Heart left ventricle (tissue), 13 donors: ENCODE measurements at regions not wholly inside any gene's neighbourhood (a gene's known extent, or its start where the extent isn't known, plus 50 kb on each side); places are given as distances from the start of the nearest gene placed in this dataset.

ENCODE experiments used
- POLR2A ChIP-seq, 2 donors: fragments of 450-650 bp; IDR thresholded peaks; one replicate each; pipeline ENCODE4 v1.6.1; 2017; ENCODE audit warnings: antibody characterized with exemption in 2 of 2, mild to moderate bottlenecking in 2 of 2, moderate library complexity in 2 of 2
- TF ChIP-seq, protein P1 (sequence below), 12 donors: fragments of 200-600 bp; sonication (generic) in 4 of 12; IDR thresholded peaks; one replicate each; pipeline versions ENCODE4 v1.5.0 to v1.8.0; 2018 to 2022; ENCODE audit warnings: antibody characterized with exemption in 12 of 12, mild to moderate bottlenecking in 5 of 12
- donor health status: ischemic (EF 13 %, LVEDD 7.1; RV severe dilation, severe dysfunction).
- donor health status: DM: no; HTN: yes; CAD: no.
- donor health status: DM: no; HTN: no; CAD: no.
- donor health status: ischemic (EF 25% LVEDD 6.9; RV normal size, moderate dysfunction).
- donor health status: ischemic (EF 25% LVEDD 5.7; RV mildly dilated, moderate dysfunction).
- donor health status: ischemic (EF 35%, LVEDD 5.7; RV mildly dilated, moderate dysfunction).
- donor health status: nonischemic (EF 11% LVEDD 7.7; RV severe dilation, severe dysfunction).
- donor health status: DM: yes; HTN: yes; CAD: no.
- donor health status: PGD.
- donor health status: ischemic (EF 29% LVEDD 5.4; RV normal size, mild dysfunction).
- donor health status: nonischemic (EF 23%, LVEDD 6.1; RV moderate dilation, normal function).

GRCh38 chr4:153873741-153874140 is 84.9 kb upstream of the SFRP2 start:
- TF ChIP-seq, protein P1, sequence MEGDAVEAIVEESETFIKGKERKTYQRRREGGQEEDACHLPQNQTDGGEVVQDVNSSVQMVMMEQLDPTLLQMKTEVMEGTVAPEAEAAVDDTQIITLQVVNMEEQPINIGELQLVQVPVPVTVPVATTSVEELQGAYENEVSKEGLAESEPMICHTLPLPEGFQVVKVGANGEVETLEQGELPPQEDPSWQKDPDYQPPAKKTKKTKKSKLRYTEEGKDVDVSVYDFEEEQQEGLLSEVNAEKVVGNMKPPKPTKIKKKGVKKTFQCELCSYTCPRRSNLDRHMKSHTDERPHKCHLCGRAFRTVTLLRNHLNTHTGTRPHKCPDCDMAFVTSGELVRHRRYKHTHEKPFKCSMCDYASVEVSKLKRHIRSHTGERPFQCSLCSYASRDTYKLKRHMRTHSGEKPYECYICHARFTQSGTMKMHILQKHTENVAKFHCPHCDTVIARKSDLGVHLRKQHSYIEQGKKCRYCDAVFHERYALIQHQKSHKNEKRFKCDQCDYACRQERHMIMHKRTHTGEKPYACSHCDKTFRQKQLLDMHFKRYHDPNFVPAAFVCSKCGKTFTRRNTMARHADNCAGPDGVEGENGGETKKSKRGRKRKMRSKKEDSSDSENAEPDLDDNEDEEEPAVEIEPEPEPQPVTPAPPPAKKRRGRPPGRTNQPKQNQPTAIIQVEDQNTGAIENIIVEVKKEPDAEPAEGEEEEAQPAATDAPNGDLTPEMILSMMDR (IDR thresholded peaks at IDR 0.05) = no peak
- no peak for TF ChIP-seq POLR2A (IDR thresholded peaks at IDR 0.05)
